CD4-positive, alpha-beta T cell treated with Interferon alpha-2 for 1 hour (primary cell): ENCODE measurements at regions not wholly inside any gene's neighbourhood (a gene's known extent, or its start where the extent isn't known, plus 50 kb on each side); places are given as distances from the start of the nearest gene placed in this dataset.
A peak's percentile ranks its signal among the peaks of the same experiment; 100 is the strongest.
"Not testable (repeated sequence)": the region's sequence is repeated elsewhere in the genome, so short reads cannot be mapped to it uniquely, and the experiment has no call there.

ENCODE experiments used
- DNase-seq, 2 donors: peaks; one replicate each; pipeline ENCODE4 v3.0.0-alpha.2; 2020 to 2022

DNA sequence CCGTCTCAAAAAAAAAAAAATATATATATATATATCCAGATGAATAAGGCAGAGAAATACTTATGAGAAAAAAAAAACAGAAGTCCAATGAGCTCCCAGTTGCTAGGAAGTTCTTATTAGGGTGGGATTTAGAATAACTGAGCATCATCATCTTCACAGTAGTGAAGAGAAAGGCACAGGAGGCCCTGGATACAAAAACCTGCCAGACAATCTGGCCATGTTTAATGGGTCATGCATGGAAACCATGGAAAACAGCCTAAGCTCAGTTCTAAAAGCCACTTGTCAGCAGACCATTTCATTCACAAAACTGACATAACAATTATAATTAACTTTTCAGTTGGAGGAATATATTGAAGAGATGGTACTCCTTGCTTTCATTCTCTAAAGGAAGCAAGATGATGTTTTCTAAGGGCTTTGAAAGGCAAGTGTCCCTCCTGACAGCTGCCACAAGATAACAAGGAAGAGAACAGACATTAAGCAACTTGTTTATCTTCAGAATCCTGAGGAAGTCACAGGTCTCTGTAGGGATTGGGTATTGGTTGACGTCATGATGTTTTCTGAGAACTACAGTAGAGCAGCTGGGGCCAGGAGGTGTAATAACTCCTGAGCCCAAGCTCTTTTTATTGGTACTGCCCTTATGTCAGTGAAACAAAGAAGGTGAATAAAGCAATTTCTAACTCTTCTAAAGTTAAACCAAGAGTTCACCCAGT is 463.1 kb downstream of the DMAC1 start:
- no peak for DNase-seq

DNA sequence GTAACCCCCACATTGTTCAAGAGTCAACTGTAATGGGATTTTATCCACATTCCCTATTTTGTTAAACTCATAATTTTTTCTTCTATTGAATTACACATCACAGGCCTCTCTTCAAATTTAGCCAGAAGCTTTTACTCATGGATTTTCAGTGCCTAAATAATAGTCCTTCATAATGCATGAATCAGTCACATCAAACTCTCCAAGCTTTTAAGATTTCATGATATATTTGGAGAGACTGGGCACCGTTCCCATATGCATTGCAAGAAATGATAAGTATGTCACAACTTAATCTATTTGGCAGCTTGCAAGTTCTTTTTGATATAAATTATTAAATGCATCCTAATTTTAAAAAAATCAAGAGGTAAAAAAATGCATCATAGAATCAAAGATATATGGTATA is 465.9 kb downstream of the DMAC1 start:
- DNase-seq, result no peak

DNA sequence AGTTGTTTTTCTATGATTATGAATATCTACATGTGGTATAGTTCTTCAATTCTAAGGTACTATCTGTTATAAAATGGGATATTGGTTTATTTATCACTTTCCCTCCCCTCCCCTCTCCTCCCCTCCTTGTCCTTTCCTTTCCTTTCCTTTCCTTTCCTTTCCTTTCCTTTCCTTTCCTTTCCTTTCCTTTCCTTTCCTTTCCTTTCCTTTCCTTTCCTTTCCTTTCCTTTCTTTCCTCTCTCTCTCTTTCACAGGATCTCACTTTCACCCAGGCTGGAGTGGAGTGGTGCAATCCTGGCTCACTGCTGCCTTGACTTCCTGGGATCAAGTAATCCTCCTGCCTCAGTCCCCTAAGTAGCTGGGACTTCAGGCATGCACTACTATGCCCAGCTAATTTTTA is 466.8 kb downstream of the DMAC1 start:
- DNase-seq, result no peak

DNA sequence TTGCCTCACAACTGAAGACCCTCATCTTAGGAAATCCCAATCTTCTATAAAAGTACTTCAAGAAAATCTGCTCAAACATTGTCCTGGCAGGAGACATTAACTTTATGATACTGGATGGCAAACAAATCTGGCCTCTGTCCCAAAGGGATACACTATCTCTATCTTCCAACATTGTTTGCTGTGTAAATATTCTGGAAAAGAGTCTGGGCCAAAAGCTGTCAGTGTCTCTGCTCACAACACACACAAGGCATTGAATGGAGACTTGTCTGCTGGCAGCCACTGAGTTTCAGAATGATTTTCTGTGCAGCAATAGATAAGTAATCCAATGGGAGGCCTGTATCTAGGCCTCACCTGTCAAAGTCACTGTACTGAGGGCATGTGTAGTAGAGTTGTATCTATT is 471.1 kb downstream of the DMAC1 start:
- DNase-seq, result no peak

DNA sequence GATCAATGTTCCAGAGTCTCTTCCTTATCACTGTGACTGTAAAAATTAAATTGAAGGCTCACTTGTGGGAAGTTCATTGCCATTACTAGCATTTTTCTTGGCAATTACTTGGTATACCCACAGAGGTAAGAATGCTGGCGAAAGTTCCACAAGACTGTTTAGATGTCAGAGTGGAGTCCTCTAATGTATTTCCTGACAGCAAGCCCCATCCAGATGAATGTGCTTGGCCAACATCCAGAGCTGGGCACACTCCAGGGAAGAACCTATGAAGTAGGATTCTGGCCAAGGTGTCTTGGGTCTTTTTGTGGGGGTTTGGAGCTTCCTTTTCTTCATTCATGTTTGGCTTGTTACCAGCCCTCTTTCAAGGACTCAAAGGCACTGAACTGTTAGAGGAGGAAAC is 473.6 kb downstream of the DMAC1 start:
- no peak for DNase-seq

DNA sequence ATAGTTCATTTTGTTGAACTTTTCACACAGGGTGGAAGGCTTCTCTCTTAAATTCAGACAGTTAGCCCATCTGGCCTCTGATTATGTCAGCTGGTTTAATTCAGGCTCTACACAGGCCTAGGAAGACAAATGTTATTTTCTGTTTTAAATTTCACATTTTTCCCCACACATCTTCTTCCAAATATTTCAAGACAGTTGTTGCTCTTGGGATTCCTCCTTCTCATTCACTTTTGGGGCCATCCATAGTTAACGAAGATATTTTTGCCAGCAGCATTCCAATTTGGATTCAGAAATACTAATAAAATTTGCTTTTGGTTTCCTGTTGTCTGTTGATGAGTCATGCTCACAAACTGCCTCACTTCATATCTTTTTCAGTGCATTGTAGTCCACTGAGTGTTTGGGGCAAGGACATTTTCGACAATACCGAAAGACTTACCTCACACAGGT is 475.4 kb downstream of the DMAC1 start:
- no peak for DNase-seq

DNA sequence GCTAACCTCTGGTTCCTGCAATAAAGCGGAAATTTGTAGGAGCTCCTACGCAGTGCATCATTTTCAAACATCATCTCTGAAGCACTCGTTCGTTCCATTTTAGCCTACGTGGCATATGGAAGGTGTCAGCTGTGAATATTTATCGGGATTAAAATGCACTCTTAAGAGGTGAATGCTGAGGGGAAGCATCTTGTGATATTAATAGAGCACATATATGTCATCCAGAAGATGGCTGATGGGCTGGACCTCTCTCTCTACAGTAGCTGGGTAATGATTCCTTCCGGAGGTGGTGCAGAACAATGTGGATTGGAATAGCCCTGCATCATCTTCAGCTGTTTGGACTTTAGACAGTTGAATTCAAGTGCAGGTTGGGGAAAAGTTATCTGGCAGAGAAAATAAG is 478.7 kb downstream of the DMAC1 start:
- DNase-seq, result no peak

DNA sequence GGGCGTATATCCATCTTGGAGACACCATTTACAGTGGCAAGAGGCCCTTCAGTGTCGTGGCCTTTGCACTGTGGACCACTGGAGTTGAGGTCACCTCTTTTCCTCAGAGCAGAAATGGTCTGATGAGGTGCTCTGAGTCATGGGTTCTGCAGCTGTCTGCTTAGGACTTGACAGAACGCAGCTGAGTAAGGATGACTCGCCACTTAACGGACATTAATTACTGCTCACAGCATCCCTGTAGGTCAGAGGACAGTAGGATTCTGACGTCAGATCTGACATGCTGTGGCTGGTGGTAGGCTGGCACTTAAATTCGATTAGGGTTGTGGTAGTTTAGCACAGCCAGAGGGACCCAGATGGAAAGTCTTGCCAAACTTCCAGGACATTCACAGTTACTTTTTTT is 479.4 kb downstream of the DMAC1 start:
- DNase-seq, result no peak

DNA sequence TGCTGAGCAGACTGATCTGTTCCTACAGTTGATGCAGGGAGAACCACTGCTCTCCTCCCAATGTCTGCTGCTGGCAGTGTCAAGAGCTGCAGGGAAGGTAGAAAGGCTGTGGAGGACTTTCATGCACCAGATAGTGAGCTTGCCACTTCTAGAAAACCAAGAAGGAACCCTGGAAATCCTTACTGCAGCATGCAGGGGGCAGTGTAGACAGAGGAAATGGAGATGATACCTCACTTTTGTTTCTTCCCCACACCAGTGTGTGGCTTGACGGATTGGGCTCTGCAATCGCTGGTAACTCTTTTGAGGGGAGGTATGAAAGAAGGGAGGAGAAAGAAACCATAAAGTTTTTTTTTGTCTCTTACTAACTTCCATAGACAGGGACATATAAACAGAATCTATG is 480.7 kb downstream of the DMAC1 start:
- DNase-seq, result no peak

DNA sequence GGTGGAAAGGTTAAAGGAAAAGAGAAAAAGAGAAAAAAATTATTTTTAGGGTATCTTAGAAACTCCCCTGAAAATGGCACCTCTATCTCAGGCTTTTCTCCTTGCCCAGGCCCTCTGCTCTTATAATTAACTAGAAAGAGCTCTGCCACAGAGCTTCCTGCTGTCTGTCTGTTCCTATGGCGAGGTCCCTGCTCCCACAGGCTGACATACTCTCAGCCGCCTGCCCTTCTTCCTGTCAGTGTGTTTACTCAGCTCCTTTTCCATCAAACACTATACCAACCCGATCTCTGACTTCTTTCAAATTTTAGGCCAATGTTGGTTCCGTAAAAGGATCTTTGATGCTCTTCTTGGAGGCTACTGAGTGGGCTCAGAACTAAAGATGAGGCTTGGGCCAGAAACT is 482.6 kb downstream of the DMAC1 start:
- DNase-seq, result no peak

DNA sequence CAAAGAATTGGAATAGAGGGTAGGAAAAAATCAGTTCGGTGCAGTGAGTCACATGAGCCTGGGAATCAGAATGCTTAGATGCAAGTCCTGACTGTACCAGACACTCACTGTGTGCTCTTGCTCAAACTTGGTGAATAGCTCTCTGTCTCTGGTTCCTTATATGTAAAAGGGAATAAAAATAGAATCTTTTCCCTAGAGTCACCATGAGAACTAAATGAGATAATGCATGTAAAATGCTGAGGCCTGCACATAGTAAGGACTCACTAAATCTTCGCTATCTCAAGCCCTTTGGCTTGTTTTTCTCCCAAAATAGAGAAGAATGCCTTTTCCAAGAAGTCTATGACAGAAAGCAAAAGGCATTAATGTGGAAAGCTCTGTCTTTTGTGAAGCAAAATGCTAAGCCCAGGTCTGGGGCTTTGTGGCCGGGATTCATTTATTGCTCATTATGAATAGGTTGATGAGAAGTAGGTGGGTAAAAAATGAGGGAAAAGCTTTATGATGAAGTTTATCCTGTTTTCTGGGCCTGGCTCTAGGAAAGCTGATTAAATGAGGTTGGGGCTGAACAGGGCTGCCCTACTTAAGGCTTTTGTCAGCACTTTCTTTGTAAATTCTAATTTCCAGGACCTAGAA is 483.3 kb downstream of the DMAC1 start:
- DNase-seq, result no peak

DNA sequence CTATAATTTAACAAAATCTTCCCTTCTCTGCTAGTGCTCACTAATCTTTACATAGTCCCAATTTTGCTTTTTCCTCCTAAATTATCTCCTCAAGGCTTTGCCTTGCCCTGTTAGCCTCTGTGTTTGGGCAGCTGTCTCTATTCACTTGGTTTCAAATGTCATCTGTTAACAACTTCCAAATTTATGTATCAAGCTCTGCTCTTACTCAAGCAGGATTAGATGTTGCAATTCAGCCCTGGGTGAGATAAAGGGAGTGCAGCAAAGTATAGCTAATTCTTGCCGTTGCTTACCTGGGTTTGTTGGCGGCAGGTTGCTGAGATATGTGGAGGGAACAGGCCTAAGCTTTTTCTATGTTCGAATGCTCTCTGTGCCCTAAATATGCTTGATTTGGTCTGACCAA is 483.8 kb downstream of the DMAC1 start:
- DNase-seq, result no peak

DNA sequence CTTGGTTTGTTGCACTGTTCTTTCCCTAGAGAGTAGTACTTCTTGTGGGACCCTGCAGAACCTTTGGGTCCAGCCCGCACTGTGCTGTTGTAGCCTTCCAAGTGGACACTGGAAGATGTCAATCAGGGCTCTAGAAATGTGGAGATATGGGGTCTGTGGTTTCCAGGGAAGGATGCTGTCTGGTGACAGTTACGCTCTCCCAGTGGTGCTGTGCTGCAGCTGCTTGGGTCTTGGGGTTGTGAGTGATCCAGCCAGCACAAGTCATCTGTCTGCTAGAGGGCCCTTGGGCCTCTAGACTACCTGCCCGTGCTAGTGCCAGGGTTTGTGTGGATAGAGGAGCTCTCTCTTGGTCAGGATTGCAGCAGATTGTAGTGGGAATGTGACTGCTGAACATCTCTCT is 484.5 kb downstream of the DMAC1 start:
- DNase-seq, result no peak

DNA sequence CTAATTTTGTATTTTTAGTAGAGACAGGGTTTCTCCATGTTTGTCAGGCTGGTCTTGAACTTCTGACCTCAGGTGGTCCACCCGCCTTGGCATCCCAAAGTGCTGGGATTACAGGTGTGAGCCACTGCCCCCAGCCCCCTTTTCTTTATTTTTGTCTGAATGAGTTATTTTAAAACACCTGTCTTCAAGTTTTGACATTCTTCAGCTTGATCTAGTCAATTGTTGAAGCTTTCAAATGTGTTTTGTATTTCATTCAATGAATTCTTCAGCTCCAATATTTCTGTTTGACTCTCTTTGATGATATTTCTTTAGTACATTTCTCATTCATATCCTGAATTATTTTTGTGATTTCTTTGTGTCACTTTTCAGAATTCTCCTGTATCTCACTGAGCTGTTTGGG is 486.2 kb downstream of the DMAC1 start:
- DNase-seq, result no peak

DNA sequence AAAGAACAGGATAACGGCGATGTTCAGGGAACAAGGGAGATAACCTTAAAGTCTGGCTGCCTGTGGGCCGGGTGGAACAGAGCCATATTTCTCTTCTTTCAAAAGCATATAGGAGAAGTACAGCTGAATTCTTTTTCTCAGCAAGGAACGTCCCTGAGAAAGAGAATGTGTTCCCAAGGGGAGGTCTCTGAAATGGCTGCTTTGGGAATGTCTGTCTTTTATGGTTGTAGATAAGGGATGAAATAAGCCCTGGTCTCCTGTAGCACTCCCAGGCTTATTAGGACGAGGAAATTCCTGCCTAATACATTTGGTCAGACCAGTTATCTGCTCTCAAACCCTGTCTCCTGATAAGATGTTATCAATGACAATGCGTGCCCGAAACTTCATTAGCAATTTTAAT is 490.5 kb downstream of the DMAC1 start:
- not testable (repeated sequence) for DNase-seq

DNA sequence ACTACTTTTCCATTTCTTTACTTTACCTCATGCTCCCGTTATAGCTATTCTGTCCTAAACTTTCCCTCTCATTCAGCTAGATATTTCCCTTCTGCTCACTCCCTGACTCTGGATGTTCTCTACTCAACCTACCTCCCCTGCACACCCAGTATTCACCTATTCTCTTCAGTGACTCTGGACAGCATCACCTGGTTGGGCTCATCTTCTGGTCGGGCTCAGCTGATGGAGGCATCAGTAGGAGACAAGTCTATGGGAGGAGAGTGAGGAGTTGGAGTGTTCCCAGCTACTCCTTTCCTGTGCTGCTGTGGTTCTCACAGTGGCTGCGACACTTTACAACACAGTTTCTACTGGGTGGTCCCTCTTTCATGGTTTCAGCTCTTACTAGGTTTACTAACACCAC is 493.9 kb downstream of the DMAC1 start:
- no peak for DNase-seq

DNA sequence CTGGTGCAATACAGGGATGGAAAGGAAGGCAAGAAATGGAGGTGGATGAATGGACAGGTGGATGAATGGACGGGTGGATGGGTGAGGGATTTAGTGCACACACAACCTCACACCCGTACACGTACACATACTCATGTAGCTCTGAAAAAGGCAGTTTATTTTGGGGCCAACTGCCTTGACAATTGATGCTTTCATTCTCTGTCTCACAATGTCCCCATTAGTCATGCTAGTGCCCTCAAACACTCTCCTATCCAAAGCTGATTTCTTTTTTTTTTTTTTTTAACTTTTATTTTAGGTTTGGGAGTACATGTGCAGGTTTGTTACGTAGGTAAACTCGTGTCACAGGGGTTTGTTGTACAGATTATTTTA is 495.0 kb downstream of the DMAC1 start:
- DNase-seq, result no peak

DNA sequence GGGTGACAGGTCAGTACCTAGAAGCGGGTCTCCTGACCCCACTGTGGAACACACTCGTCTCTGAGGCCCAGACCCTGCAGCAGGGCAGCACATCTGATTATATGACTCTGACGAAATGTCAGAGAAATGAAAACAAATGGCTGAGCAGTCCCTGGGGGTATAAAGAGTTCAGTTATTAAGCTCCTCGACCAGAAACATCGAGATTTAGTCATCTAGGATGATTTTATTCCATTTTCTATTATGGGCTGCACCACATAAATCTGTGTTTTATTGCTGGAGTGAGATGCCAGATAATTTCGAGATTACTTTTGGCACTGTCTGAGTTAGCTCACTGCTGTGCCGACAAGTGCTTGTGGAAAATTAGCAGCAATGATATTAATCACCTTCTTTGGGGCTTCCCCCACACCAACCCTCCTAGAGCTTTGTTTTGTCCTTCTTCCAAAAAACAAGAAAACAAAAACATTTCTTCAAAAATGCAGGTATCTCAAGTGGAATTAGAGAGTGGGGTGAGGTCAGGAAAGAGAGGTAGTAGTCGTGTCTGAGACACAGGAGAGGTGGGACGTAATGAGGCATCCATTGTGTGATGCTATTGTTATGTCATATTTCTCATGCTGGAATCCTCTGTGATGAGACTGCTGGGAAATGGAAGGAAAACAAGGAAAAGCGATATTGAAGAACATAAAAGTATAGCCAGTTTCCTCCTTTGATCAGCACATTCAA is 495.5 kb downstream of the DMAC1 start:
- no peak for DNase-seq

DNA sequence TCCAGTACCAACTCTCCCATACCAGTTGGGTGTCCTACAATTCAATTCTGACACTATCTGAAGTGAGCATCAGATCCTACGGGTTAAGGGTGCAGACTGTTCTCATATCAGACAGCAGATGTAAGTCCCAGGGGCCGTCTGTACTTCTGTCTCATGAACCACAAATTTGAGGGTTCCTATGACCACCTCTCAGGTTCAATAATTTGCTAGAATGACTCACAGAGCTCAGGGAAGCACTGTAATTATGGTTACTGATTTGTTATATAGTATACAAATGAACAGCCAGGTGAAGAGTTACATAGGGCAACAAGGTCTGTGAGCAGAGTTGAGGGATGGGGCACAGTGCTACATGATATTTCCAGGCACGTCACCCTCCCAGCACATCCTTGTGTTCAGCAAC is 499.1 kb downstream of the DMAC1 start:
- no peak for DNase-seq

DNA sequence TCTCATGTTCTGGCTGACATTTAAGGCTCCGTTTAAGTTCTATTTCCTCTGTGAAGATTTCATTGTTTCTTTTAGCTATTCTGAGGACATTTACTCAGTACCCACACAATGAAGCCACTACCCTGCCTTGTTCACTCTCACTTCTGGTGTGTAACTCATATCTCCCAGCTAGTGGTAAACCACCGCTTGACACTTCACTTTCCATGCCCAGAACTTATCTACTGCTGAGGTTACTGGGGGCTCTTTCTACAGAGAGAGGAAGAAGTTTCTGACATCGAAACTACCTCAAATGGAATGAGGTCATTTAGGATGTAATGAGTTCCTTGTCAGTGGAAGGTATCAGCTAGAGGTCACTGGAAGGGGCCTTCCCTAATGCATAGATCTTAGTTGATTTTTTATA is 501.5 kb downstream of the DMAC1 start:
- DNase-seq, result peak in 1 of 2 donors; percentile 15

DNA sequence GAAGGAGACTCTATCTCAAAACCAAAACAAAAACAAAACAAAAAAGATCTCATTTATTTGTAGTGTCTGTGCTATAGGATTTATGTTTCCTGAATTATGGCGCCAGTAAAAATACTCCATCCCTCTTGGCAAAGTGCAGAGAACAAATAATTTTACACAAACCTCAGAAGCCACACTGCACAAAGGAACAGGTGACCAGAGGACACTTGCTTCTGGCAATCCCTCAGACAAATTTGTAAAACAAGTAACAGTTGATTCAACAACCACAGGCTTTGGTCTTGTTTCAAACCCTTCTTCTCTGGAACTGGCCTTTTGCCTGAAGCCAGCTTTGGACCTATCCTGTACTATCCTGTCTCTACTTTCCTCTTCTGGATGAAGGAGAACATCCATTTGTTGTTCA is 502.1 kb downstream of the DMAC1 start:
- no peak for DNase-seq

DNA sequence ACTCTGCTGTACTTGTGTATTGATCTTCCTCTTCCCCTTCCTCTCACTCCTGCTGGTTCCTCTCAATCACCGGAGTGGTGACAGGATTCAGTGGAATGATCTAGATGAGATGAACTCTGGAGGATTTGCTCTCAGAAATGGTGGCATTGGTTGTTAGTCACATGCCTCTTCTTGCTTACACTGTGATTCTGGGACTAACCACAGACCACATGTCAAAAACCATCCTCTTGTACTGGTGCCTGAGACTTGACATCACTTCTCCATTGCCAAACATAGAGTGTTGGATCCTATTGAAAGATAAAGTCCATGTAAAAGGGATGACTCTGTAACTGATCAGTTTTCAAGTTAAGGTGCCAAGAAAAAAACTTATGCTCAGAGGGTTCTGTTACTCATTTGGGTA is 506.5 kb downstream of the DMAC1 start:
- no peak for DNase-seq

DNA sequence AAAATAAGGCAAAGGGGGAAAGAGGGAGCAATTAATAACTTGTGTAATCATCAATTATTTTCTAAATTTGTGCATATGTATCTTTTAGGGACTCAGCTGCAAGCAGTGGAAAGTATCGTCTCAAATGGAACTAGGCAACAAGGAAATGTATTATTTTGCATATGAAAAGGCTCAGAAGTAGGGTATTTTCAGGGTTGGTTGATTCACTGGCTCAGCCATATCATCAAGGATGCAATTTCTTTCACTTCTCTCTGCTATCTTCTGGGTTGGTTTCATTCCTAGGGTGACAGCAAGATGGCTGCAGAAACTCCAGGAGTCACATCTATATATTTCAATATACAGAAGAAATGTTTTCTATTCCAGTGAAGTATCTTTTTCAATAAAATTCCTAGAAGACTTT is 509.8 kb downstream of the DMAC1 start:
- DNase-seq, result no peak

DNA sequence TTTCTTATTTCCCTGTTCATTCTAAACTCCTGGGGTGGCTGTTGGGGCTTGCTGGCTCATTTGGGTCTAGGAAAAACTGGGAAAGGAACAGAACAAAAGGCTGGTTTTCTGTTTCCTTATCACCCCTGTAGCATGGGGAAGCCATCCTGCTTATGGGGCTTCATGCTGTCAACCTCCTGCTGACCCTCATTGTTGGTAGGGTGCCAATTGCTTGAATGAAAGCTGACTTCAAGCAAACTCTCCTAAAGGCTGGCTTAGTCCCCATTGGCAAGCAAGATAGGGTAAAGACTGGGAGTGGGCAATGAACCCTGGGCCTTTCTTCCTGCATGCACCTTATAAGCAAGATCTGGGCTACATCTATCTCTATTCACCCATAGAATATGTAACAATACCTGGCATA is 511.6 kb downstream of the DMAC1 start:
- DNase-seq, result no peak

DNA sequence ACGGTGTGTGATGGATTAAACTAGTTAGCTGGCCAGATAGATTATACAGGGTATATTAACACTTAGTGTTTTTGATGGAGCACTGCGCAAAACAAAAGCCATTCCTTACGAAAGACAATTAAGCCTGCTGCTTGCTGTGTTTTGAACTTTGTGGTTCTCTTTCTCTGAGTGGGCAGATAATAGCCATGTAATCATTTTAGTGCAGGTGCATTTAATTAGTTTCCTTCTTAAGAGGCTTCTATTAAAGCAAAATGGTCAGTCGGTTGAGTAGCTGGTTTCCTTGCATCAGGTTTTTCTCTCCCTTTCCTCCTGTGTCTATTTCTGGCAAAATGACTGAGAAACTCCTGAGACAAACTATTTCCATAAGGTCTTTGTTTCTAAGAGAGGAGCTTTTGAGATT is 512.5 kb downstream of the DMAC1 start:
- no peak for DNase-seq
